Effector CD4-positive, alpha-beta T cell (primary cell): ENCODE measurements at regions not wholly inside any gene's neighbourhood (a gene's known extent, or its start where the extent isn't known, plus 50 kb on each side); places are given as distances from the start of the nearest gene placed in this dataset.

Source experiments
- DNase-seq: peaks from one replicate; pipeline ENCODE4 v3.0.0-alpha.2; 2020

GRCh38 chr21:36532769-36533467, 53.0 kb upstream of the CLDN14 start:
- no peak for DNase-seq

- no peak for DNase-seq
These were observed 53.5 kb upstream of the CLDN14 start for GRCh38 chr21:36533468-36533848.

GRCh38 chr21:36534656-36535055, 54.7 kb upstream of the CLDN14 start:
- no peak for DNase-seq

- no peak for DNase-seq
These were observed 55.8 kb upstream of the CLDN14 start for GRCh38 chr21:36535618-36536241.

GRCh38 chr21:36538761-36539160, 58.8 kb upstream of the CLDN14 start:
- DNase-seq = no peak

GRCh38 chr21:36539434-36540150, 59.7 kb upstream of the CLDN14 start:
- DNase-seq = no peak

- DNase-seq = no peak
These were observed 60.8 kb upstream of the CLDN14 start for GRCh38 chr21:36540700-36541099.

GRCh38 chr21:36541721-36542139, 61.8 kb upstream of the CLDN14 start:
- no peak for DNase-seq

- DNase-seq = no peak
These were observed 62.6 kb upstream of the CLDN14 start for GRCh38 chr21:36542312-36543101.

GRCh38 chr21:36543924-36544323, 64.0 kb upstream of the CLDN14 start:
- DNase-seq = no peak

GRCh38 chr21:36544545-36544944, 64.6 kb upstream of the CLDN14 start:
- no peak for DNase-seq

GRCh38 chr21:36545776-36546511, 66.0 kb upstream of the CLDN14 start:
- no peak for DNase-seq

GRCh38 chr21:36547464-36547863, 67.5 kb upstream of the CLDN14 start:
- DNase-seq = no peak

- DNase-seq = no peak
These were observed 68.9 kb upstream of the CLDN14 start for GRCh38 chr21:36548866-36549265.

GRCh38 chr21:36549470-36549869, 69.5 kb upstream of the CLDN14 start:
- DNase-seq = no peak

GRCh38 chr21:36550761-36551160, 70.8 kb upstream of the CLDN14 start:
- DNase-seq = no peak

GRCh38 chr21:36551321-36551720, 71.4 kb upstream of the CLDN14 start:
- DNase-seq = no peak

GRCh38 chr21:36551731-36552433, 72.0 kb upstream of the CLDN14 start:
- no peak for DNase-seq

- no peak for DNase-seq
These were observed 72.5 kb upstream of the CLDN14 start for GRCh38 chr21:36552434-36552785.

- no peak for DNase-seq
These were observed 73.5 kb upstream of the CLDN14 start for GRCh38 chr21:36553406-36553805.

- no peak for DNase-seq
These were observed 74.7 kb upstream of the CLDN14 start for GRCh38 chr21:36554411-36555157.
